Stimulated activated naive B cell treated with anti-CD40 and anti-IgM and Interleukin-4, amounts not matched to agents 10 μg/mL and 1 μg/mL and 100 μg/mL, for 72 hours (primary cell): ENCODE measurements at regions not wholly inside any gene's neighbourhood (a gene's known extent, or its start where the extent isn't known, plus 50 kb on each side); places are given as distances from the start of the nearest gene placed in this dataset.

Experiments used
- ATAC-seq, 2 donors: fragments of 150-1000 bp; cut with Tn5 transposase; replicated peaks; 2 replicates each; pipeline ENCODE4 v1.10.0; 2021; ENCODE audit warnings: moderate library complexity in 1 of 2
- DNase-seq: peaks from one replicate; pipeline ENCODE4 v3.0.0; 2021
- H3K27ac Mint-ChIP-seq: one replicate; pipeline ENCODE4 v1.8.0; 2022; ENCODE audit warnings: mild to moderate bottlenecking, mixed read lengths
- H3K27me3 Mint-ChIP-seq, 2 donors: one replicate each; pipeline ENCODE4 v1.8.0; 2022; ENCODE audit warnings: mixed read lengths in 2 of 2
- H3K36me3 Mint-ChIP-seq, 2 donors: one replicate each; pipeline ENCODE4 v1.8.0; 2022; ENCODE audit warnings: mixed read lengths in 2 of 2, mild to moderate bottlenecking in 1 of 2
- H3K4me1 Mint-ChIP-seq, 2 donors: one replicate each; pipeline ENCODE4 v1.8.0; 2022; ENCODE audit warnings: mixed read lengths in 2 of 2, mild to moderate bottlenecking in 1 of 2
- H3K4me3 Mint-ChIP-seq, 2 donors: one replicate each; pipeline ENCODE4 v1.8.0; 2022; ENCODE audit warnings: mild to moderate bottlenecking in 2 of 2, mixed read lengths in 2 of 2, moderate library complexity in 1 of 2
- H3K9me3 Mint-ChIP-seq, 2 donors: one replicate each; pipeline ENCODE4 v1.8.0; 2022; ENCODE audit warnings: mixed read lengths in 2 of 2, mild to moderate bottlenecking in 1 of 2

- Mint-ChIP-seq H3K4me1 (no peaks in the 10 kb centered on the region), H3K4me3 (no peak overlapping the region), H3K27ac (no peak overlapping the region), H3K36me3 (no peaks in the 10 kb centered on the region), H3K27me3 (no peaks in the 10 kb centered on the region), H3K9me3 (peaks cover 3 to 7% of the 10 kb centered on the region in 2 donors)
- DNase-seq, result no peak
- no peak for ATAC-seq
These were observed 435.2 kb upstream of the LRATD1 start for GRCh38 chr2:14197293-14197692.

DNA sequence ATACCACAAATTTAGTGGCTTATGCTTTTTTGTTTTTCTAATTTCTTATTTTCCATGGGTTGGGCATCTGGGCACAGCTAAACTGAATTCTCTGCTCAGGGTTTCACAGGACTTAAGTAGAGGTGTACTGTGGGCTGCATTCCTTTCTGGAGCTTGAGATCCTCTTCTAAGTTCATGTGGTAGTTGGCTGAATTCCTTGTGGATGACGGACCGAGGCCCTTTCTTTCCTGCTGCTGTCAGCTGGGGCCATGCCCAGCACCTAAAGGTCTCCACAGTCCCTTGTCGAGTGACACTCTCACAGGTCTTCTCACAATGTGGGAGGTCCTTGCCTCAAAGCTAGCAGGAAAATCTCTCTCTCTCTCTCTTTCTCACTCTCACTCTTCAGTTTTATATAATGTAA lies 433.5 kb upstream of the LRATD1 start:
- H3K27me3 Mint-ChIP-seq, result no peaks in the 10 kb centered on the region
- no peaks in the 10 kb centered on the region for H3K4me1 Mint-ChIP-seq
- no peak overlapping the region for H3K4me3 Mint-ChIP-seq
- H3K36me3 Mint-ChIP-seq, result no peaks in the 10 kb centered on the region
- ATAC-seq (no peak), DNase-seq (no peak)
- peaks cover 0 to 6% of the 10 kb centered on the region in 2 donors for H3K9me3 Mint-ChIP-seq
- no peak overlapping the region for H3K27ac Mint-ChIP-seq

DNA sequence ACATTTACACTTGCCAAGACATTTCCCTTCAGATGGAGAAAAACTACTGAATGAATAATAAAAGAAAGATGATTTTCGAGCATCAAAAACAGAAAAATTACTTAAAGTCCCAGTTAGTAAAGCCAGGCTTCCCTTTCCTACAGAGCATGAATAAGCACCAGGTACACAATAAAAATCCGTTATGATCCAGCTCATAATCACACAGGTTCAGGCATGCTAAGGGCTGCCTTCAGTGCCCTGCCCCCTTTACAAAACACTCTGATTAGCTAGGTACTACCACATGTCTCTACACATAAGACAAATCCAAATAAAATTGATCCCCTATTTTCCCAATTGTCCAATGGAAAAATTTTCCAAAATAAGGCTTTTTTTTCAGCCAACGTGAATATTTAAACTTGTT lies 413.2 kb upstream of the LRATD1 start:
- peaks cover 0 to 3% of the 10 kb centered on the region in 2 donors for H3K9me3 Mint-ChIP-seq
- ATAC-seq (no peak), DNase-seq (no peak)
- H3K36me3 Mint-ChIP-seq, result no peaks in the 10 kb centered on the region
- no peak overlapping the region for H3K27ac Mint-ChIP-seq
- no peaks in the 10 kb centered on the region for H3K27me3 Mint-ChIP-seq
- no peak overlapping the region for H3K4me3 Mint-ChIP-seq
- no peaks in the 10 kb centered on the region for H3K4me1 Mint-ChIP-seq

DNA sequence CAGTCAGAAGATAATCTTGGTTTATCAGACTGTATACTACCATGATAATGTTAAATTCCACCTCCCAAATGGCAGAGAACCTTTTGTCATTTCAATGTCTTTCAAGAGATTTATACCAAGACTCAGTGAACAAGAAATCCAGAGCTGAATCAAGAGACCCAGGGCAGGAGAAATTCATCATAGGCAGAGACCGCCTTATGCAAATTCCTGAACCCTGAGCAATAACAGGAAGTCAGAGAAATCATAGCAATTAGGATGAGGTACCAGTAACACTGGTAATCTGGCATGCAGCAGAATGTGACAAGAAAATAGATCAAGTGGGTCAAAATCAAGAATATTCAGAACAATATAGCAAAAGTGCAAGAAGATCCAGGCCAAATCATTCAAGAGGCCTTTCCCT lies 412.4 kb upstream of the LRATD1 start:
- DNase-seq (no peak), ATAC-seq (no peak)
- Mint-ChIP-seq H3K9me3 (peaks cover 0 to 3% of the 10 kb centered on the region in 2 donors), H3K4me1 (no peaks in the 10 kb centered on the region), H3K27me3 (no peaks in the 10 kb centered on the region), H3K27ac (no peak overlapping the region), H3K4me3 (no peak overlapping the region), H3K36me3 (no peaks in the 10 kb centered on the region)

- Mint-ChIP-seq H3K4me1 (no peaks in the 10 kb centered on the region), H3K4me3 (no peak overlapping the region), H3K27me3 (no peaks in the 10 kb centered on the region), H3K9me3 (peaks cover 0 to 5% of the 10 kb centered on the region in 2 donors), H3K27ac (no peak overlapping the region), H3K36me3 (no peaks in the 10 kb centered on the region)
- no peak for DNase-seq
- ATAC-seq, result no peak
These were observed 411.1 kb upstream of the LRATD1 start for GRCh38 chr2:14221466-14221865.

GRCh38 chr2:14223576-14223975 lies 408.9 kb upstream of the LRATD1 start:
- Mint-ChIP-seq H3K27ac (no peak overlapping the region), H3K4me3 (no peak overlapping the region)

DNA sequence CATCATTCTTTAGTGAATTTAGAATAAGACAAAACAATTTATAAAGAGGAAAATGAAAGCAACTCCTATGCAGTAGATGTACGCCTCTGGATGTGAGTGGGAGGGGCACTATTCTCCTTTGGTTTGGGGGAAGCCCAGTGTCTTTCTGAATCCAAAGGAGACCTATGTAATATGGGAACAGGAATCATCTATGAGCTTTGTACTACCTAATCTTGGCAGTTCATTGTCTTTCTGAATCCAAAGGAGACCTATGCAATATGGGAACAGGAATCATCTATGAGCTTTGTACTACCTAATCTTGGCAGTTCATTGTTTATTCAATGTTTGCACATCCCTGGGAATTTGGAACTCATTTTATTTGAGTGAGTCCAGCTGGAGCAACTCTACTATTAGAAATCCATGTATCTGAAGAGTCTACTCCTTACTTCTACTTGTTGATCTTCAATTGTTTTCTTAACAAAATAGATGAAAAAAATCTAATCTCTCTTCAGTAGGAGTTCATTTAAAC lies 401.1 kb upstream of the LRATD1 start:
- Mint-ChIP-seq H3K27me3 (no peaks in the 10 kb centered on the region), H3K4me1 (no peaks in the 10 kb centered on the region), H3K27ac (no peak overlapping the region), H3K36me3 (no peaks in the 10 kb centered on the region), H3K9me3 (peaks cover 3 to 4% of the 10 kb centered on the region in 2 donors), H3K4me3 (no peak overlapping the region)
- DNase-seq, result no peak
- no peak for ATAC-seq

More at GRCh38 chr2:14223576-14223975, 408.9 kb upstream of the LRATD1 start:
- ATAC-seq, result no peak
- DNase-seq, result no peak
- H3K4me1 Mint-ChIP-seq, result no peaks in the 10 kb centered on the region
- H3K9me3 Mint-ChIP-seq, result peaks cover 0 to 7% of the 10 kb centered on the region in 2 donors
- H3K36me3 Mint-ChIP-seq, result no peaks in the 10 kb centered on the region
- H3K27me3 Mint-ChIP-seq, result no peaks in the 10 kb centered on the region

DNA sequence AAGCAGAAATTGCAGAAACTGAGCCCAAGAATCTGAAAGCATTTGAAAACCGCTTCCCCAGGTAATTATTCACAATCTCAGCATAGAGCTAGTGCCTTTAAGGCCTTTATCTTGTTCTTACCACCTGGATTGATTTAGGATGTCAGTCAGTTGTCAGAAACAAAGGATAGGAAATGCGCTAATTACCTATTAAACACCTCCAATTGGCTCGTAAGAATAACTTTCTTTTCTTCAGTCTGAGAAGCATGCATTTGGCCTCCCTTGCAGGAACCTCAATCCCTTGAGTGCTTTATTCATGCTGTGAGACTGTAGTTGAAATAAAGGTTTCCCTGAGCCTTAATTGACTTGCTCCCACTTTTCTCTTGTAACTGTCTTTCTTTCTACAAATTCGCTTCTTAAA lies 400.3 kb upstream of the LRATD1 start:
- no peaks in the 10 kb centered on the region for H3K27me3 Mint-ChIP-seq
- no peak overlapping the region for H3K4me3 Mint-ChIP-seq
- no peaks in the 10 kb centered on the region for H3K4me1 Mint-ChIP-seq
- ATAC-seq (no peak), DNase-seq (no peak)
- no peaks in the 10 kb centered on the region for H3K36me3 Mint-ChIP-seq
- no peak overlapping the region for H3K27ac Mint-ChIP-seq
- H3K9me3 Mint-ChIP-seq, result peaks cover 2 to 3% of the 10 kb centered on the region in 2 donors

DNA sequence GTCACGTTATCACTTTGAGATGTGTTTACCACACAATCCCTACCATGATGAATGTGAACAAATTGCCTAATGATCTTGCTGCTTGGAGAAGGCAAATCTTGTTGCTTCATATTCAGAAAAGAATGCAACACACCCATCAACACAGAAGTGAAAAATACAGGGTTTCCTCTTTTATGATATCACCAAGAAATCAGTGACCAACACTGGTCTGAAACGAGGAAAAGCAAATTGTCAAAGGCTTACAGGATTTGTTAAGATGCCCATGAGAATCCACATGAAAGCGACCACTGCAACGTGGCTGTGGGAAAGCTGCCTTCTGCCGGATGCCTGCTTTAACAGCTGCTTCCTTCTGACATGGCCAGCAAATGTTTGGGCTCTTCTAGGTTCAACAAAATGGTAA lies 397.6 kb upstream of the LRATD1 start:
- no peaks in the 10 kb centered on the region for H3K4me1 Mint-ChIP-seq
- H3K9me3 Mint-ChIP-seq, result peaks cover 3 to 4% of the 10 kb centered on the region in 2 donors
- no peaks in the 10 kb centered on the region for H3K27me3 Mint-ChIP-seq
- H3K27ac Mint-ChIP-seq, result no peak overlapping the region
- DNase-seq (no peak), ATAC-seq (no peak)
- no peaks in the 10 kb centered on the region for H3K36me3 Mint-ChIP-seq
- H3K4me3 Mint-ChIP-seq, result no peak overlapping the region

- H3K27ac Mint-ChIP-seq, result no peak overlapping the region
- H3K4me1 Mint-ChIP-seq, result no peaks in the 10 kb centered on the region
- ATAC-seq, result no peak
- no peak overlapping the region for H3K4me3 Mint-ChIP-seq
- peaks cover 3 to 4% of the 10 kb centered on the region in 2 donors for H3K9me3 Mint-ChIP-seq
- H3K36me3 Mint-ChIP-seq, result no peaks in the 10 kb centered on the region
- no peak for DNase-seq
- H3K27me3 Mint-ChIP-seq, result no peaks in the 10 kb centered on the region
These were observed 396.9 kb upstream of the LRATD1 start for GRCh38 chr2:14235667-14236066.

DNA sequence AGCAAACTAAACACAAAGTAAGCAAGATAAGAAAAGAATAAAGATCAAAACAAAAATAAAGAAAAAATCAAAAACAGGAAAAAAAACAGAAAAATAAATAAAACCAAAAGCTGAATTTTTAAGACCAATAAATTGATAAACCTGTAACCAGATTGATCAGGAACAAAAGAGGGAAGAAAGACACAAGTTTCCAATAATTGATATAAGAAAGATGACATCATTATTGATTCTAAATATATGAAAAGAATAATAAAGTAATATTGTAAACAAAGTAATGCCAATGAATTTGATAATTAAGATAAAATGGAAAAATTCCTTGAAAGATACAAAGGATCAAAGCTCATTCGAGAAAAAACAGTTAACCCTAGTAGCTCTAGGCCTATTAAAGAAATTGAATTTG lies 394.6 kb upstream of the LRATD1 start:
- no peak for ATAC-seq
- Mint-ChIP-seq H3K4me1 (no peaks in the 10 kb centered on the region), H3K9me3 (peaks cover 3 to 4% of the 10 kb centered on the region in 2 donors), H3K4me3 (no peak overlapping the region), H3K27ac (no peak overlapping the region), H3K36me3 (no peaks in the 10 kb centered on the region), H3K27me3 (no peaks in the 10 kb centered on the region)
- DNase-seq, result no peak

GRCh38 chr2:14239605-14240004 lies 392.9 kb upstream of the LRATD1 start:
- H3K4me1 Mint-ChIP-seq, result no peaks in the 10 kb centered on the region
- DNase-seq, result no peak
- no peak overlapping the region for H3K27ac Mint-ChIP-seq
- H3K4me3 Mint-ChIP-seq, result no peak overlapping the region
- H3K27me3 Mint-ChIP-seq, result no peaks in the 10 kb centered on the region
- no peaks in the 10 kb centered on the region for H3K36me3 Mint-ChIP-seq
- peaks cover 3 to 4% of the 10 kb centered on the region in 2 donors for H3K9me3 Mint-ChIP-seq
- ATAC-seq, result no peak

DNA sequence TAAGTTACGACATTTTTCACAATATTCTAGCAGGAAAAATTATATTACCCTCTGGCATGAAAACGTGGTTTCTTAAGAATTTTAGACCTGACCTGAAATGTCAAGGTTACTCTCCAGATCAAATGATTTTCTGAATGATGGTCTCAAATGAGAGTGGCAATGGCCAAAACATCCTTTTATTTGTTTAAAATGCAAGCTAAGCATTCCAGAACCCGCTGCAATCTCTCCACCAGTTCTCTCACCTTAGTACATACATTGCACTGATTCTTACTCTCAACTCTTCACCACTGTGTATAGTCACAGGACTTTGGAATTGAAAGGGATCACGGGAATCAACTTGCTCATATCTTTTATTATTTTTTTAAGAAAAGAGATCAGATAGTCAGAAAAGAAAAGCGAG lies 391.6 kb upstream of the LRATD1 start:
- H3K27me3 Mint-ChIP-seq, result no peaks in the 10 kb centered on the region
- peaks cover under 1 to 2% of the 10 kb centered on the region in 2 donors for H3K9me3 Mint-ChIP-seq
- DNase-seq (no peak), ATAC-seq (no peak)
- H3K36me3 Mint-ChIP-seq, result no peaks in the 10 kb centered on the region
- no peak overlapping the region for H3K4me3 Mint-ChIP-seq
- no peaks in the 10 kb centered on the region for H3K4me1 Mint-ChIP-seq
- H3K27ac Mint-ChIP-seq, result no peak overlapping the region

DNA sequence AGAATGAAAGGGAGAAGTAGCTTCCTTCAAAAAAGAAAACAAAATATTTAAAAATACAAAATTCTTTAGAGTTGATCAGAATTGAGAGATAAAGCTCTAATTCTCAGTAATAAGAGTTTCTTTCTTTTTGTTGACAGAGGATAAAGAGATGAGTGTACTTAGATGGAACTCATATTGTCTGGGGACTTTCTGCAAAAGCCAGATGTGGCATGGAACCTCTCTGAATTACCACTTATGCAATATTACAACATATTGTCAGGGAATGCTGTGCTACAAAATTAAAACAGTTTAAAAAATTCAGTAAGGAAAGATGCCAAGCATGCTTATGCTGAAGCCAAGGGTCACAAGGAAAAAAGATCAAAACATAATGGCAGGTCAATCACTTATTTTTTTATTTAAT lies 386.6 kb upstream of the LRATD1 start:
- no peaks in the 10 kb centered on the region for H3K36me3 Mint-ChIP-seq
- H3K4me3 Mint-ChIP-seq, result no peak overlapping the region
- H3K27me3 Mint-ChIP-seq, result no peaks in the 10 kb centered on the region
- H3K9me3 Mint-ChIP-seq, result peaks cover 8 to 9% of the 10 kb centered on the region in 2 donors
- no peak for ATAC-seq
- no peaks in the 10 kb centered on the region for H3K4me1 Mint-ChIP-seq
- no peak overlapping the region for H3K27ac Mint-ChIP-seq
- DNase-seq, result no peak

DNA sequence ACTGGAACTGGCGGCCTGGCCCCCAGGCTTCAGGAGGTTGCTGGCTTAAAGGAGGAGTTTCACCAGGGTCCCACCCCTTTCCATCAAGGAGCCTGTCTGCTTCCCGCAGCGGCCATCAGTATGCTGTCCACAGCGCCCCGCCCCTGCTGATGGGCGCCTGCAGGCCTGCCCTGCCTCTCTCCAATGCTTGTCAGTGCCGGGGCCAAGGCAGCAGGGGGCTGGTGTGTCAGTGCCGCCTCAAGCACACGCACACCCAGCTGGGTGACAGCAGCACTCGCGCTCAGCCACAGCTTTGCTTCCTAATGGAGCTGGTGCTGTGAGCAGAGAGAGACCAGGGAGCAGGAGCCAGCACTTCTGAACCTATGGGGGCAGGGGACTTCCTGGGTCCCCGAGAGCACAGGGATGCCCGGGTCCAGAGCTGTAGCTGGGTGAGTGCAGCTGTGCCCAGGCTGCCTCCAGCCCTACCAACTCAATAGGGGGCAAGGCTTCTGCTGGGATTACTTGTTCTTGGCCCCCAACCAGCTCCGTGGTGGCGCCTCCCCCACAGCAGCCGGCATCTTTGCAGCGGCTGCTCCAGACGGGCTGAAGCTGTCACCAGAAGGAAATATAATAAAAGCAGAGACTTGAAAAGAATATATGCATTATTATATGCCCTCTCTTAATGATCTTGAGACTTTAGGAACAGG lies 377.2 kb upstream of the LRATD1 start:
- Mint-ChIP-seq H3K36me3 (no peaks in the 10 kb centered on the region), H3K27me3 (no peaks in the 10 kb centered on the region), H3K9me3 (peaks cover 5 to 6% of the 10 kb centered on the region in 2 donors), H3K27ac (no peak overlapping the region), H3K4me1 (no peaks in the 10 kb centered on the region), H3K4me3 (no peak overlapping the region)
- DNase-seq (no peak), ATAC-seq (no peak)
